Testis (tissue), 2 donors: ENCODE measurements at regions not wholly inside any gene's neighbourhood (a gene's known extent, or its start where the extent isn't known, plus 50 kb on each side); places are given as distances from the start of the nearest gene placed in this dataset.

Experiments used
- CTCF ChIP-seq, 3 experiments: fragments of 450-650 bp in 2 of 3; fragments of 200-600 bp in 1 of 3; sonication (generic) in 1 of 3; IDR thresholded peaks; one replicate each; pipeline ENCODE4 v1.5.1; 2016 to 2019; ENCODE audit warnings: antibody characterized with exemption in 3 of 3, mild to moderate bottlenecking in 2 of 3, moderate library complexity in 1 of 3
- POLR2A ChIP-seq: fragments of 450-650 bp; IDR thresholded peaks from one replicate; pipeline ENCODE4 v1.6.1; 2017; ENCODE audit warnings: antibody characterized with exemption, mild to moderate bottlenecking, moderate library complexity

- no peak for TF ChIP-seq CTCF (IDR thresholded peaks at IDR 0.05)
- no peak for TF ChIP-seq POLR2A
These were observed 66.4 kb upstream of the CD180 start for GRCh38 chr5:67262956-67263355.
